Activated CD4-positive, alpha-beta T cell treated with anti-CD3 and anti-CD28 coated beads for 24 hours (primary cell): ENCODE measurements at regions not wholly inside any gene's neighbourhood (a gene's known extent, or its start where the extent isn't known, plus 50 kb on each side); places are given as distances from the start of the nearest gene placed in this dataset.
"Not testable (repeated sequence)": the region's sequence is repeated elsewhere in the genome, so short reads cannot be mapped to it uniquely, and the experiment has no call there.

Experiments
- DNase-seq, 2 donors: peaks; one replicate each; pipeline ENCODE4 v3.0.0-alpha.2; 2020; ENCODE audit warnings: low read depth in 2 of 2

GRCh38 chr4:123537906-123538402 is 141.4 kb downstream of the SPRY1 start:
- not testable (repeated sequence) for DNase-seq

- no peak for DNase-seq
Measured at GRCh38 chr4:123545667-123546572, 149.3 kb downstream of the SPRY1 start.

- DNase-seq: no peak
Measured at GRCh38 chr4:123546573-123547060, 150.0 kb downstream of the SPRY1 start.

- no peak for DNase-seq
Measured at GRCh38 chr4:123547216-123548165, 150.9 kb downstream of the SPRY1 start.

GRCh38 chr4:123553279-123553678 is 156.7 kb downstream of the SPRY1 start:
- DNase-seq: no peak

GRCh38 chr4:123553733-123554637 is 157.4 kb downstream of the SPRY1 start:
- DNase-seq: no peak

- DNase-seq: no peak
Measured at GRCh38 chr4:123554801-123555232, 158.2 kb downstream of the SPRY1 start.

- DNase-seq: no peak
Measured at GRCh38 chr4:123555233-123555806, 158.7 kb downstream of the SPRY1 start.

GRCh38 chr4:123555807-123556273 is 159.2 kb downstream of the SPRY1 start:
- DNase-seq: no peak

GRCh38 chr4:123556526-123556925 is 159.9 kb downstream of the SPRY1 start:
- no peak for DNase-seq

- DNase-seq: no peak
Measured at GRCh38 chr4:123557857-123558536, 161.4 kb downstream of the SPRY1 start.

GRCh38 chr4:123558865-123559264 is 162.3 kb downstream of the SPRY1 start:
- DNase-seq: no peak

- no peak for DNase-seq
Measured at GRCh38 chr4:123559955-123560871, 163.6 kb downstream of the SPRY1 start.

GRCh38 chr4:123561525-123561924 is 164.9 kb downstream of the SPRY1 start:
- no peak for DNase-seq

GRCh38 chr4:123562994-123563750 is 166.6 kb downstream of the SPRY1 start:
- DNase-seq: no peak

GRCh38 chr4:123564758-123565346 is 168.3 kb downstream of the SPRY1 start:
- DNase-seq: peak; percentile 4 to 9

GRCh38 chr4:123568936-123569335 is 172.3 kb downstream of the SPRY1 start:
- DNase-seq: no peak

GRCh38 chr4:123569541-123569940 is 172.9 kb downstream of the SPRY1 start:
- no peak for DNase-seq
